ENCODE measurements at regions not wholly inside any gene's neighbourhood (a gene's known extent, or its start where the extent isn't known, plus 50 kb on each side); places are given as distances from the start of the nearest gene placed in this dataset.

- H3K27ac Mint-ChIP-seq (ENCODE audit: unreplicated experiment): no peak overlapping the region
- peaks cover 4% of the 10 kb centered on the region for H3K36me3 Mint-ChIP-seq (ENCODE audit: unreplicated experiment)
- no peaks in the 10 kb centered on the region for H3K27me3 Mint-ChIP-seq (ENCODE audit: unreplicated experiment)
- H3K9me3 Mint-ChIP-seq (ENCODE audit: unreplicated experiment): no peaks in the 10 kb centered on the region
- TF ChIP-seq, protein P1, sequence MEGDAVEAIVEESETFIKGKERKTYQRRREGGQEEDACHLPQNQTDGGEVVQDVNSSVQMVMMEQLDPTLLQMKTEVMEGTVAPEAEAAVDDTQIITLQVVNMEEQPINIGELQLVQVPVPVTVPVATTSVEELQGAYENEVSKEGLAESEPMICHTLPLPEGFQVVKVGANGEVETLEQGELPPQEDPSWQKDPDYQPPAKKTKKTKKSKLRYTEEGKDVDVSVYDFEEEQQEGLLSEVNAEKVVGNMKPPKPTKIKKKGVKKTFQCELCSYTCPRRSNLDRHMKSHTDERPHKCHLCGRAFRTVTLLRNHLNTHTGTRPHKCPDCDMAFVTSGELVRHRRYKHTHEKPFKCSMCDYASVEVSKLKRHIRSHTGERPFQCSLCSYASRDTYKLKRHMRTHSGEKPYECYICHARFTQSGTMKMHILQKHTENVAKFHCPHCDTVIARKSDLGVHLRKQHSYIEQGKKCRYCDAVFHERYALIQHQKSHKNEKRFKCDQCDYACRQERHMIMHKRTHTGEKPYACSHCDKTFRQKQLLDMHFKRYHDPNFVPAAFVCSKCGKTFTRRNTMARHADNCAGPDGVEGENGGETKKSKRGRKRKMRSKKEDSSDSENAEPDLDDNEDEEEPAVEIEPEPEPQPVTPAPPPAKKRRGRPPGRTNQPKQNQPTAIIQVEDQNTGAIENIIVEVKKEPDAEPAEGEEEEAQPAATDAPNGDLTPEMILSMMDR (IDR thresholded peaks at IDR 0.05; ENCODE audit: partially characterized antibody, unreplicated experiment): no peak
- H3K4me3 Mint-ChIP-seq (ENCODE audit: unreplicated experiment): no peak overlapping the region
- H3K4me1 Mint-ChIP-seq (ENCODE audit: low read depth, unreplicated experiment): no peaks in the 10 kb centered on the region
- DNase-seq: no peak
Observed at GRCh38 chr5:101393795-101394450, 490.8 kb upstream of the ST8SIA4 start.

GRCh38 chr5:101390151-101390908 is 487.2 kb upstream of the ST8SIA4 start:
- no peak for DNase-seq

GRCh38 chr5:101385276-101385675 is 482.2 kb upstream of the ST8SIA4 start:
- no peak for DNase-seq
- Mint-ChIP-seq H3K4me3 (ENCODE audit: unreplicated experiment) (no peak overlapping the region), H3K27me3 (ENCODE audit: unreplicated experiment) (no peaks in the 10 kb centered on the region), H3K36me3 (ENCODE audit: unreplicated experiment) (no peaks in the 10 kb centered on the region), H3K27ac (ENCODE audit: unreplicated experiment) (no peak overlapping the region), H3K4me1 (ENCODE audit: low read depth, unreplicated experiment) (no peaks in the 10 kb centered on the region), H3K9me3 (ENCODE audit: unreplicated experiment) (no peaks in the 10 kb centered on the region)
- TF ChIP-seq, protein P1 (IDR thresholded peaks at IDR 0.05; ENCODE audit: partially characterized antibody, unreplicated experiment): no peak

More at GRCh38 chr5:101390151-101390908, 487.2 kb upstream of the ST8SIA4 start:
- TF ChIP-seq, protein P1 (IDR thresholded peaks at IDR 0.05; ENCODE audit: partially characterized antibody, unreplicated experiment): peak; percentile 64
- Mint-ChIP-seq H3K4me1 (ENCODE audit: low read depth, unreplicated experiment) (no peaks in the 10 kb centered on the region), H3K4me3 (ENCODE audit: unreplicated experiment) (no peak overlapping the region), H3K36me3 (ENCODE audit: unreplicated experiment) (no peaks in the 10 kb centered on the region), H3K27me3 (ENCODE audit: unreplicated experiment) (no peaks in the 10 kb centered on the region), H3K27ac (ENCODE audit: unreplicated experiment) (no peak overlapping the region), H3K9me3 (ENCODE audit: unreplicated experiment) (no peaks in the 10 kb centered on the region)

- no peaks in the 10 kb centered on the region for H3K36me3 Mint-ChIP-seq (ENCODE audit: unreplicated experiment)
Observed at GRCh38 chr5:101370181-101370580, 467.1 kb upstream of the ST8SIA4 start.

More at GRCh38 chr5:101370181-101370580, 467.1 kb upstream of the ST8SIA4 start:
- Mint-ChIP-seq H3K27me3 (ENCODE audit: unreplicated experiment) (no peaks in the 10 kb centered on the region), H3K4me3 (ENCODE audit: unreplicated experiment) (no peak overlapping the region), H3K27ac (ENCODE audit: unreplicated experiment) (no peak overlapping the region), H3K4me1 (ENCODE audit: low read depth, unreplicated experiment) (peaks cover 7% of the 10 kb centered on the region), H3K9me3 (ENCODE audit: unreplicated experiment) (no peaks in the 10 kb centered on the region)
- no peak for DNase-seq
- TF ChIP-seq, protein P1 (IDR thresholded peaks at IDR 0.05; ENCODE audit: partially characterized antibody, unreplicated experiment): no peak

Data from glutamatergic neuron (in vitro differentiated cells).